PC-3 (cell line): ENCODE measurements at regions not wholly inside any gene's neighbourhood (a gene's known extent, or its start where the extent isn't known, plus 50 kb on each side); places are given as distances from the start of the nearest gene placed in this dataset.

ENCODE experiments used
- EZH2 ChIP-seq: fragments of 300-600 bp; sonication (generic); IDR thresholded peaks from one replicate; pipeline ENCODE4 v1.6.1; 2017; ENCODE audit warnings: antibody characterized with exemption, mild to moderate bottlenecking, low read length; ENCODE audit not compliant: unreplicated experiment
- TF ChIP-seq, protein P1 (sequence below): fragments of 300-600 bp; sonication (generic); conservative IDR thresholded peaks from 2 replicates; pipeline ENCODE4 v1.5.1; 2017; ENCODE audit warnings: antibody characterized with exemption, low read depth, mild to moderate bottlenecking, low read length

DNA sequence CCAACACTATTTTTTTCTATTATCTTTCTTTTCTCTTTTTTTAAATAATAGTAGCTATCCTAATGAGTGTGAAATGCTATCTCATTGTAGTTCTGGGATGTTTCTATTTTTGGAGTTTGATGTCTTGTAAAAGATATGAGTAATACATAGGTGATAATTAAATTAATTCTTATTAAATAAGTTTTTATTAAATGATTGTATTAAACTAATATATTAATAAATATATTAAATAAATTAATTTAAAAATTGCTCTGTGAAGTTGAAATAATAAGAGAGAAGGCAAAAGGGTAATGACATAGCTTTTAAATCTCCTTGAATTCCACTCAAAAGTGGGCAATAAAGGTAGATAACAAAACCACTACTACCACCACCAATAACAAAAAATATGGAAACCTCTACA lies 230.2 kb upstream of the SSTR1 start:
- TF ChIP-seq, protein P1, sequence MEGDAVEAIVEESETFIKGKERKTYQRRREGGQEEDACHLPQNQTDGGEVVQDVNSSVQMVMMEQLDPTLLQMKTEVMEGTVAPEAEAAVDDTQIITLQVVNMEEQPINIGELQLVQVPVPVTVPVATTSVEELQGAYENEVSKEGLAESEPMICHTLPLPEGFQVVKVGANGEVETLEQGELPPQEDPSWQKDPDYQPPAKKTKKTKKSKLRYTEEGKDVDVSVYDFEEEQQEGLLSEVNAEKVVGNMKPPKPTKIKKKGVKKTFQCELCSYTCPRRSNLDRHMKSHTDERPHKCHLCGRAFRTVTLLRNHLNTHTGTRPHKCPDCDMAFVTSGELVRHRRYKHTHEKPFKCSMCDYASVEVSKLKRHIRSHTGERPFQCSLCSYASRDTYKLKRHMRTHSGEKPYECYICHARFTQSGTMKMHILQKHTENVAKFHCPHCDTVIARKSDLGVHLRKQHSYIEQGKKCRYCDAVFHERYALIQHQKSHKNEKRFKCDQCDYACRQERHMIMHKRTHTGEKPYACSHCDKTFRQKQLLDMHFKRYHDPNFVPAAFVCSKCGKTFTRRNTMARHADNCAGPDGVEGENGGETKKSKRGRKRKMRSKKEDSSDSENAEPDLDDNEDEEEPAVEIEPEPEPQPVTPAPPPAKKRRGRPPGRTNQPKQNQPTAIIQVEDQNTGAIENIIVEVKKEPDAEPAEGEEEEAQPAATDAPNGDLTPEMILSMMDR: no peak
- TF ChIP-seq EZH2: no peak
